Lung (tissue), 11 donors: ENCODE measurements at regions not wholly inside any gene's neighbourhood (a gene's known extent, or its start where the extent isn't known, plus 50 kb on each side); places are given as distances from the start of the nearest gene placed in this dataset.

Experiments used
- ATAC-seq: fragments of 200-7000 bp; cut with Tn5 transposase; one replicate; pipeline ENCODE4 v1.9.1; 2020; ENCODE audit warnings: moderate number of reproducible peaks; ENCODE audit not compliant: insufficient read depth, low FRiP score
- DNase-seq, 3 donors: peaks; one replicate each; pipeline ENCODE4 v3.0.0-alpha.2; 2013 to 2017
- H3K27ac ChIP-seq, 2 donors: one replicate each; pipeline ENCODE4 v1.5.1; 2013; ENCODE audit warnings: mild to moderate bottlenecking in 2 of 2, moderate library complexity in 2 of 2, control low read depth in 1 of 2, inconsistent platforms in 1 of 2, low read depth in 1 of 2, low read length in 1 of 2
- H3K27me3 ChIP-seq, 3 donors: one replicate each; pipeline ENCODE4 v1.5.1; 2013; ENCODE audit warnings: low read length in 2 of 3; ENCODE audit not compliant: control insufficient read depth in 3 of 3, insufficient read depth in 3 of 3
- H3K36me3 ChIP-seq, 4 donors: one replicate each; pipeline ENCODE4 v1.5.1; 2013; ENCODE audit warnings: low read length in 4 of 4, mild to moderate bottlenecking in 1 of 4, moderate library complexity in 1 of 4; ENCODE audit not compliant: control insufficient read depth in 4 of 4, insufficient read depth in 4 of 4
- H3K4me1 ChIP-seq, 5 donors: one replicate each; pipeline ENCODE4 v1.5.1; 2013; ENCODE audit warnings: low read length in 5 of 5, mild to moderate bottlenecking in 2 of 5, moderate library complexity in 1 of 5; ENCODE audit not compliant: control insufficient read depth in 5 of 5, insufficient read depth in 5 of 5
- H3K4me3 ChIP-seq: one replicate; pipeline ENCODE4 v1.5.1; 2013; ENCODE audit warnings: mild to moderate bottlenecking, control low read depth, moderate library complexity
- H3K9ac ChIP-seq, 2 donors: one replicate each; pipeline ENCODE4 v1.5.1; 2013; ENCODE audit warnings: low read length in 2 of 2, control low read depth in 1 of 2; ENCODE audit not compliant: insufficient read depth in 1 of 2
- H3K9me3 ChIP-seq, 4 donors: one replicate each; pipeline ENCODE4 v1.5.1; 2013; ENCODE audit warnings: low read length in 3 of 4, mild to moderate bottlenecking in 1 of 4, moderate library complexity in 1 of 4; ENCODE audit not compliant: control insufficient read depth in 4 of 4, insufficient read depth in 3 of 4
- WGBS, 2 donors: extraction: QIAGEN DNeasy Blood & Tissue Kit; methylation state at CpG; one replicate each; pipeline ENCODE4 v1.1.7; 2013; 5-methylcytosine and 5-hydroxymethylcytosine counted together
- TF ChIP-seq, protein P1 (sequence below): IDR thresholded peaks from 2 replicates; pipeline ENCODE4 v1.5.1; 2012; ENCODE audit warnings: mild to moderate bottlenecking; ENCODE audit errors: control extremely low read depth, extremely low read depth
- donor health status: control.
- donor health status: control.
- donor health status: Bipolar disorder and iron deficiency.
- donor health status: healthy.
- donor health status: DM: yes; HTN: yes; CAD: no.

DNA sequence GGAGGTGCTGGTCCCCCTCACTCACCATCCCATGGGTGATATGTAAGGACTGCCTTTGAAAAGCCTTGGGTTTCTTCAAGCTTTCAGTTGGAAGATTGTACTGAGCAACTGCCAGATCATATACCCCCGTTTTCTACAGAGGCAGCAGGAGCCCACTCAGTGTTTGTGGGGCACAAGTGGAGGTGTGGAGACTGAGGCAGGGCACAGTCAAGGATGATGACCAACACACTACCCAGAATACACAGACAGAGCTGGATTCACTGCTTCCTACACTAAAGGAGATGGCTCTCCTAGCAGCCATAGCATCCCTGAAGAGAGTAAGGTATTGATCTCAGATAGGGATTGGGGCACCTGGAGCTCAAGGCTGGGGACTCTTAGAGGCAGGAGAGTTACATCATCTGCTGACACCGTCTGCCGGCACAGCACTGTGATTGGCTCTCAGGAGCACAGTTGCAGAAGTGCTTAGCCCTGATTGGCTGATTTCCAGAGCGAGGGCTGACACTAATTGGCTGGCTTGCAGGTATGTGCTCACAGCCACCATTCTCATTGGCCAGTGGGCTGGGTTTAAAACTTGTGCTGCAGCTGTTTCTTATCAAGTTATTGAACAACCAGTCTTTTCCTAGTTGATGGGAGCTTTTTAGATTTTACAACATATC lies 77.9 kb upstream of the PFKP start:
- Histone ChIP-seq H3K9ac (no peak overlapping the region), H3K9me3 (peaks cover 0 to 11% (median 5%) of the 10 kb centered on the region in 4 donors), H3K4me3 (no peak overlapping the region), H3K27ac (no peak overlapping the region), H3K36me3 (no peaks in the 10 kb centered on the region), H3K4me1 (peaks cover 0 to 2% (median 0%) of the 10 kb centered on the region in 5 donors), H3K27me3 (peaks cover 0 to 5% (median 0%) of the 10 kb centered on the region in 3 donors)
- DNase-seq (no peak), ATAC-seq (no peak)
- 88 to 91% methylated on average over 4 of the region's 4 CpGs for WGBS, 2 donors
- TF ChIP-seq, protein P1, sequence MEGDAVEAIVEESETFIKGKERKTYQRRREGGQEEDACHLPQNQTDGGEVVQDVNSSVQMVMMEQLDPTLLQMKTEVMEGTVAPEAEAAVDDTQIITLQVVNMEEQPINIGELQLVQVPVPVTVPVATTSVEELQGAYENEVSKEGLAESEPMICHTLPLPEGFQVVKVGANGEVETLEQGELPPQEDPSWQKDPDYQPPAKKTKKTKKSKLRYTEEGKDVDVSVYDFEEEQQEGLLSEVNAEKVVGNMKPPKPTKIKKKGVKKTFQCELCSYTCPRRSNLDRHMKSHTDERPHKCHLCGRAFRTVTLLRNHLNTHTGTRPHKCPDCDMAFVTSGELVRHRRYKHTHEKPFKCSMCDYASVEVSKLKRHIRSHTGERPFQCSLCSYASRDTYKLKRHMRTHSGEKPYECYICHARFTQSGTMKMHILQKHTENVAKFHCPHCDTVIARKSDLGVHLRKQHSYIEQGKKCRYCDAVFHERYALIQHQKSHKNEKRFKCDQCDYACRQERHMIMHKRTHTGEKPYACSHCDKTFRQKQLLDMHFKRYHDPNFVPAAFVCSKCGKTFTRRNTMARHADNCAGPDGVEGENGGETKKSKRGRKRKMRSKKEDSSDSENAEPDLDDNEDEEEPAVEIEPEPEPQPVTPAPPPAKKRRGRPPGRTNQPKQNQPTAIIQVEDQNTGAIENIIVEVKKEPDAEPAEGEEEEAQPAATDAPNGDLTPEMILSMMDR, result no peak

DNA sequence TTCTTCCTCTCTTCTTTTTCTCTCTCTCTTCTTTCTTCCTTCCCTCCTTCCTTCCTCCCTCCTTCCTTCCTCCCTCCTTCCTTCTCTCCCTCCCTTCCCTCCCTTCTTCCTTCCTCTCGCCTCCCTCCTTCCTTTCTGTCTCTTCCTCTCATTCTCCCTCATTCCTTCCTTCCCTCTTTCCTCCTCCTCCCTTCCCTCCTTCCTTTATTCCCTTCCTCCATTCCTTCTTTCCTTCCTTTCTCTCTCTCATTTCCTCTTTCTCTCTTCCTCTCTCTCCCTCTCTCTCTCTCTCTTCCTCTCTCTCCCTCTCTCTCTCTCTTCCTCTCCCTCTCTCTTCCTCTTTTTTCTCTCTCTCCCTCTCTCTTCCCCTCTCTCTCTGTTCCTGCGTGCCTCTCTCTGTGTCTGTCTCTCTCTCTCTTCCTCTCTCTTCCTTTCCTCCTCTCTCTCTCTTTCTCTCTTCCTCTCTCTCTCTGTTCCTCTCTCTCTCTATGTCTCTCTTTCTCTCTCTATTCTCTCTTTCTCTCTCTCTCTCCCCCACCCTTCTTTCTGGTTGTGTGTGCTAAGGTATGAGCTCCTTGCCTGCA lies 80.1 kb upstream of the PFKP start:
- peaks cover 0 to 11% (median 5%) of the 10 kb centered on the region in 4 donors for H3K9me3 ChIP-seq
- H3K9ac ChIP-seq, result no peak overlapping the region
- H3K4me3 ChIP-seq, result no peak overlapping the region
- no peak overlapping the region for H3K27ac ChIP-seq
- DNase-seq (no peak), ATAC-seq (no peak)
- H3K27me3 ChIP-seq, result peaks cover 0 to 5% (median 0%) of the 10 kb centered on the region in 3 donors
- peaks cover 0 to 2% (median 0%) of the 10 kb centered on the region in 5 donors for H3K4me1 ChIP-seq
- TF ChIP-seq, protein P1, result no peak
- no peaks in the 10 kb centered on the region for H3K36me3 ChIP-seq
- WGBS, 2 donors, result 32 to 36% methylated on average over 2 of the region's 2 CpGs

DNA sequence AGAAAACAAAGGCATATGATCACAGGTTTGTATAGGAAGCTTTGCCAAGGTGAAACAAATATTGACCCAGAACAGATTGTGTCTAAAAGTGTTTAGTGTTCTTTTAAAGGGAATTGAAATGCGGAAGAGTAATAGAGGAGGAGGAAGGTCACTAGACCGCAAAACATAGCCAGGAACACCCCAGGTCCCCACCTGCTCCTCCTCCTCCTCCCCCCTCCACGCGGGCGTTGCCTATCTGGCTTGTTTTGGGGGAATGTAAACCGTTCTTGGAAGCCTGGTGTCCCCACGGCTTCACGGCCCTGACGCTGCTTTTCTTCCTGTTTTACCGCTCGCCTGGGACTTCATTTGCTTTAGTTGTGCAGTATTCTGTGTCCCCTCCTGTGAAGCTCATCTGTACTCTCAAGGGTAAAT lies 81.0 kb upstream of the PFKP start:
- Histone ChIP-seq H3K36me3 (no peaks in the 10 kb centered on the region), H3K27me3 (peaks cover 0 to 5% (median 0%) of the 10 kb centered on the region in 3 donors), H3K27ac (no peak overlapping the region), H3K9ac (no peak overlapping the region), H3K4me1 (peaks cover 0 to 2% (median 0%) of the 10 kb centered on the region in 5 donors), H3K4me3 (no peak overlapping the region), H3K9me3 (peaks cover 0 to 11% (median 5%) of the 10 kb centered on the region in 4 donors)
- ATAC-seq, result no peak
- WGBS, 2 donors, result 24 to 25% methylated on average over 11 of the region's 11 CpGs
- TF ChIP-seq, protein P1, result no peak
- DNase-seq, result no peak
